ENCODE measurements at regions not wholly inside any gene's neighbourhood (a gene's known extent, or its start where the extent isn't known, plus 50 kb on each side); places are given as distances from the start of the nearest gene placed in this dataset.

- no peak overlapping the region for H3K4me3 ChIP-seq (ENCODE audit: low read depth, low read length)
- no peak for TF ChIP-seq CTCF (IDR thresholded peaks at IDR 0.05; ENCODE audit: low read depth, low read length)
- peak; percentile 36 for DNase-seq (ENCODE audit: low read depth, low spot score)
- in situ Hi-C loops (cut with HindIII; ENCODE audit: low sequenced_read_pairs), result no loop called here
Observed at GRCh38 chr7:130943981-130944380, 210.0 kb upstream of the KLF14 start.

GRCh38 chr7:130944997-130945396 lies 211.0 kb upstream of the KLF14 start:
- DNase-seq (ENCODE audit: low read depth, low spot score), result no peak
- TF ChIP-seq CTCF (IDR thresholded peaks at IDR 0.05; ENCODE audit: low read depth, low read length), result no peak
- in situ Hi-C loops (cut with HindIII; ENCODE audit: low sequenced_read_pairs), result no loop called here
- H3K4me3 ChIP-seq (ENCODE audit: low read depth, low read length), result no peak overlapping the region

GRCh38 chr7:130945411-130945811 lies 211.4 kb upstream of the KLF14 start:
- no peak for TF ChIP-seq CTCF (IDR thresholded peaks at IDR 0.05; ENCODE audit: low read depth, low read length)
- in situ Hi-C loops (cut with HindIII; ENCODE audit: low sequenced_read_pairs), result no loop called here
- DNase-seq (ENCODE audit: low read depth, low spot score), result no peak
- H3K4me3 ChIP-seq (ENCODE audit: low read depth, low read length), result no peak overlapping the region

GRCh38 chr7:130946114-130946513 lies 212.1 kb upstream of the KLF14 start:
- no peak for DNase-seq (ENCODE audit: low read depth, low spot score)
- no peak overlapping the region for H3K4me3 ChIP-seq (ENCODE audit: low read depth, low read length)
- no peak for TF ChIP-seq CTCF (IDR thresholded peaks at IDR 0.05; ENCODE audit: low read depth, low read length)
- in situ Hi-C loops (cut with HindIII; ENCODE audit: low sequenced_read_pairs), result no loop called here

GRCh38 chr7:130947792-130948580 lies 214.0 kb upstream of the KLF14 start:
- no peak overlapping the region for H3K4me3 ChIP-seq (ENCODE audit: low read depth, low read length)
- in situ Hi-C loops (cut with HindIII; ENCODE audit: low sequenced_read_pairs), result no loop called here
- DNase-seq (ENCODE audit: low read depth, low spot score), result no peak
- TF ChIP-seq CTCF (IDR thresholded peaks at IDR 0.05; ENCODE audit: low read depth, low read length), result no peak

- DNase-seq (ENCODE audit: low read depth, low spot score), result no peak
- no peak overlapping the region for H3K4me3 ChIP-seq (ENCODE audit: low read depth, low read length)
- in situ Hi-C loops (cut with HindIII; ENCODE audit: low sequenced_read_pairs), result no loop called here
- TF ChIP-seq CTCF (IDR thresholded peaks at IDR 0.05; ENCODE audit: low read depth, low read length), result no peak
Observed at GRCh38 chr7:130948822-130949221, 214.8 kb upstream of the KLF14 start.
